IMR-90 (cell line): ENCODE measurements at regions not wholly inside any gene's neighbourhood (a gene's known extent, or its start where the extent isn't known, plus 50 kb on each side); places are given as distances from the start of the nearest gene placed in this dataset.

ENCODE experiments used
- ATAC-seq: fragments of 200-7000 bp; cut with Tn5 transposase; 2 replicates; pipeline ENCODE4 v1.9.1; 2020; ENCODE audit warnings: low read depth, mild to moderate bottlenecking, moderate library complexity
- BruUV-seq: library from RNA; stranded (reverse); fragments of 400-500 nt; replicated peaks from 2 replicates; lab custom pipeline; 2021; lab: Mats Ljungman, UMichigan
- CTCF ChIA-PET: fragments of 300-600 bp; formaldehyde crosslinking; extraction: SDS; loops from one replicate; lab custom pipeline; 2021; ENCODE audit warnings: antibody characterized with exemption; lab: Yijun Ruan, JAX
- POLR2A ChIA-PET: fragments of 300-600 bp; sonication (Branson Sonifier 250); formaldehyde crosslinking; loops from one replicate; lab custom pipeline; 2022; ENCODE audit warnings: antibody characterized with exemption; ENCODE audit not compliant: unreplicated experiment; lab: Charles Lee
- DNase-seq: peaks from one replicate; pipeline ENCODE4 v3.0.0; 2013
- H2AFZ ChIP-seq: replicated peaks from 2 replicates; pipeline ENCODE3; 2013; ENCODE audit warnings: low read length, mild to moderate bottlenecking; ENCODE audit not compliant: poor library complexity
- H2AK5ac ChIP-seq: 2 replicates; pipeline ENCODE4 v1.6.1; 2013; ENCODE audit warnings: low read depth, low read length, inconsistent platforms
- H2AK9ac ChIP-seq: replicated peaks from 2 replicates; pipeline ENCODE3; 2013; ENCODE audit warnings: mild to moderate bottlenecking, low read depth, low read length, moderate library complexity; ENCODE audit not compliant: poor library complexity
- H2BK120ac ChIP-seq: 2 replicates; pipeline ENCODE4 v1.6.1; 2013; ENCODE audit warnings: low read depth, low read length, inconsistent platforms
- H2BK15ac ChIP-seq: 3 replicates; pipeline ENCODE4 v1.6.1; 2013; ENCODE audit warnings: low read depth, low read length, inconsistent platforms
- H2BK20ac ChIP-seq: 2 replicates; pipeline ENCODE4 v1.6.1; 2013; ENCODE audit warnings: low read depth, mild to moderate bottlenecking, inconsistent platforms, low read length, moderate library complexity
- H2BK5ac ChIP-seq: 2 replicates; pipeline ENCODE4 v1.6.1; 2013; ENCODE audit warnings: mild to moderate bottlenecking, low read depth, low read length, inconsistent platforms; ENCODE audit not compliant: poor library complexity, severe bottlenecking
- H3K14ac ChIP-seq: replicated peaks from 2 replicates; pipeline ENCODE4 v1.6.1; 2013; ENCODE audit warnings: low read depth, low read length, inconsistent platforms
- H3K18ac ChIP-seq: 2 replicates; pipeline ENCODE4 v1.6.1; 2013; ENCODE audit warnings: low read depth, low read length, control low read depth
- H3K23ac ChIP-seq: 2 replicates; pipeline ENCODE4 v1.6.1; 2013; ENCODE audit warnings: low read depth, low read length, inconsistent platforms
- H3K27ac ChIP-seq: 2 replicates; pipeline ENCODE4 v1.5.1; 2013; ENCODE audit warnings: mild to moderate bottlenecking, control low read depth, low read length; ENCODE audit not compliant: insufficient read depth
- H3K27me3 ChIP-seq: 2 replicates; pipeline ENCODE4 v1.6.1; 2013; ENCODE audit warnings: low read length; ENCODE audit not compliant: control insufficient read depth, insufficient read depth
- H3K36me3 ChIP-seq: 2 replicates; pipeline ENCODE4 v1.6.1; 2013; ENCODE audit warnings: low read length, mixed read lengths; ENCODE audit not compliant: control insufficient read depth, insufficient read depth
- H3K4ac ChIP-seq: 2 replicates; pipeline ENCODE4 v1.6.1; 2013; ENCODE audit warnings: low read depth, low read length, inconsistent platforms
- H3K4me1 ChIP-seq: 2 replicates; pipeline ENCODE4 v1.6.1; 2013; ENCODE audit warnings: low read length, mixed read lengths; ENCODE audit not compliant: control insufficient read depth, insufficient read depth
- H3K4me2 ChIP-seq: 2 replicates; pipeline ENCODE4 v1.6.1; 2013; ENCODE audit warnings: low read depth, mild to moderate bottlenecking, control low read depth, low read length, moderate library complexity
- H3K4me3 ChIP-seq: 2 replicates; pipeline ENCODE4 v1.5.1; 2013; ENCODE audit warnings: low read depth, mild to moderate bottlenecking, control low read depth, low read length, moderate library complexity; ENCODE audit not compliant: insufficient read depth
- H3K56ac ChIP-seq: 2 replicates; pipeline ENCODE4 v1.6.1; 2013; ENCODE audit warnings: low read length, inconsistent platforms; ENCODE audit not compliant: insufficient read depth; ENCODE audit errors: extremely low read depth
- H3K79me1 ChIP-seq, 2 experiments: 2 replicates each; pipeline ENCODE4 v1.6.1; 2013; ENCODE audit warnings: low read length in 2 of 2, inconsistent platforms in 1 of 2, low read depth in 1 of 2
- H3K9ac ChIP-seq: 2 replicates; pipeline ENCODE4 v1.6.1; 2013; ENCODE audit warnings: low read depth, low read length, control low read depth
- H3K9me1 ChIP-seq: 2 replicates; pipeline ENCODE4 v1.6.1; 2013; ENCODE audit warnings: low read length, inconsistent platforms; ENCODE audit not compliant: insufficient read depth
- H3K9me3 ChIP-seq: 2 replicates; pipeline ENCODE4 v1.6.1; 2013; ENCODE audit warnings: low read length; ENCODE audit not compliant: control insufficient read depth, insufficient read depth
- H4K20me1 ChIP-seq: 2 replicates; pipeline ENCODE4 v1.6.1; 2013; ENCODE audit warnings: low read length, inconsistent platforms; ENCODE audit not compliant: insufficient read depth
- H4K5ac ChIP-seq: 2 replicates; pipeline ENCODE4 v1.6.1; 2013; ENCODE audit warnings: mild to moderate bottlenecking, low read depth, low read length, control low read depth
- H4K8ac ChIP-seq, 2 experiments: 2 replicates each; pipeline ENCODE4 v1.6.1; 2013; ENCODE audit warnings: low read depth in 2 of 2, low read length in 2 of 2, control low read depth in 1 of 2, inconsistent platforms in 1 of 2
- H4K91ac ChIP-seq: 2 replicates; pipeline ENCODE4 v1.6.1; 2013; ENCODE audit warnings: low read depth, low read length, inconsistent platforms; ENCODE audit not compliant: insufficient read depth
- CEBPB ChIP-seq: IDR thresholded peaks from 2 replicates; pipeline ENCODE4 v1.6.1; 2012; ENCODE audit warnings: low read depth, low read length, improper control_type of control experiment
- CHD1 ChIP-seq: IDR thresholded peaks from 2 replicates; pipeline ENCODE4 v1.6.1; 2012; ENCODE audit warnings: low read depth, low read length, improper control_type of control experiment
- MAFK ChIP-seq: IDR thresholded peaks from 2 replicates; pipeline ENCODE4 v1.6.1; 2012; ENCODE audit warnings: low read depth, low read length, improper control_type of control experiment
- MAZ ChIP-seq: IDR thresholded peaks from 2 replicates; pipeline ENCODE4 v1.6.1; 2012; ENCODE audit warnings: low read depth, mild to moderate bottlenecking, low read length, improper control_type of control experiment, moderate library complexity, borderline replicate concordance
- NFE2L2 ChIP-seq: fragments of 150-350 bp; IDR thresholded peaks from 2 replicates; pipeline ENCODE4 v1.6.1; 2016; ENCODE audit warnings: low read depth, mild to moderate bottlenecking, low read length
- RCOR1 ChIP-seq: IDR thresholded peaks from 2 replicates; pipeline ENCODE4 v1.6.1; 2012; ENCODE audit warnings: mild to moderate bottlenecking, low read length, improper control_type of control experiment; ENCODE audit not compliant: insufficient replicate concordance
- SMC3 ChIP-seq: fragments of 150-350 bp; IDR thresholded peaks from 2 replicates; pipeline ENCODE4 v1.6.1; 2016; ENCODE audit warnings: low read depth, mild to moderate bottlenecking, antibody characterized with exemption, low read length, moderate library complexity
- WGBS, 2 experiments: methylation state at CpG; one replicate each; pipeline versions ENCODE4 v1.1.5 to v1.1.7; 2013; ENCODE audit warnings: missing lambda C conversion rate in 2 of 2; ENCODE audit not compliant: insufficient read length in 1 of 2; ENCODE audit errors: extremely low coverage in 2 of 2; 5-methylcytosine and 5-hydroxymethylcytosine counted together
- dilution Hi-C: fragments of 300-500 bp; cut with HindIII; formaldehyde crosslinking; loops from one replicate; pipeline ENCODE4 v1.14.3; 2018; ENCODE audit warnings: low sequenced_read_pairs; ENCODE audit not compliant: unreplicated experiment
- in situ Hi-C: fragments of 300-500 bp; cut with MboI; formaldehyde crosslinking; loops from 3 replicates; pipeline ENCODE4 v1.14.3; 2019; ENCODE audit warnings: low sequenced_read_pairs, inconsistent platforms, mixed read lengths
- intact Hi-C: fragments of 100-400 bp; cut with micrococcal nuclease; formaldehyde crosslinking; loops from 2 replicates; pipeline ENCODE4 v1.10.0; 2022
- TF ChIP-seq, protein P1 (sequence below): fragments of 150-350 bp; IDR thresholded peaks from 2 replicates; pipeline ENCODE4 v1.6.1; 2016; ENCODE audit warnings: low read depth, mild to moderate bottlenecking, low read length, moderate library complexity, borderline replicate concordance

DNA sequence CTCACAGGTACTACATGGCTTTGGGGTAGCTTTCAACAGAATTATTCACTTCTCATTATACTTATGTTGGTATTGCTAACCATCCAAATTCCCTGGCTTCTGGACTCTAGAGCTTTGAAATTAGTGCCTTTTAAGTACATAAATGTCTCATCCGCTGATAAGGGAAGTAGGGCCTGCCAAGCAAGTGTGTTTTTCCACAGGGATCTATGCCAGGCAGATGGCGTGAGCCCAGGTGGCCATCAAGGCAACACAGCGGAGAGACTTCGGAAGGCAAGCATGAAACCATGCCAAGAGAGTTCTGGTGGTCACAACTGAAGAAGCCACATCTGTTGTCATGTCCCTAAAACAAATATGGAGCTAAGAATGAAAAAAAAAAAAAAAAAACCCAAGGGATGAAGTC, 503.1 kb upstream of the LCORL start:
- Histone ChIP-seq H3K23ac (no peak overlapping the region), H2BK5ac (no peak overlapping the region), H3K36me3 (no peaks in the 10 kb centered on the region), H3K4me1 (no peaks in the 10 kb centered on the region), H2BK15ac (no peak overlapping the region), H3K14ac (no peak overlapping the region), H4K8ac (no peak overlapping the region), H4K91ac (no peak overlapping the region), H2BK120ac (no peak overlapping the region), H2AK9ac (no peak overlapping the region), H3K9ac (no peak overlapping the region), H3K79me1 (no peaks in the 10 kb centered on the region), H3K18ac (no peak overlapping the region), H3K27ac (no peak overlapping the region), H3K27me3 (no peaks in the 10 kb centered on the region), H4K5ac (no peak overlapping the region), H2BK20ac (no peak overlapping the region), H3K9me3 (peaks cover 8% of the 10 kb centered on the region), H3K56ac (no peak overlapping the region), H3K4ac (no peak overlapping the region), H2AFZ (no peak overlapping the region), H3K4me3 (no peak overlapping the region), H3K9me1 (no peaks in the 10 kb centered on the region), H3K4me2 (no peak overlapping the region), H2AK5ac (no peak overlapping the region), H4K20me1 (no peaks in the 10 kb centered on the region)
- in situ Hi-C loops (no loop called here), dilution Hi-C loops (no loop called here), intact Hi-C loops (no loop called here)
- POLR2A ChIA-PET = no interaction called here
- BruUV-seq = no TSS peak
- ATAC-seq = no peak
- no CpG with 5 or more reads among the region's 4 CpGs for WGBS, 2 experiments
- CTCF ChIA-PET = no interaction called here
- TF ChIP-seq SMC3 = no peak
- TF ChIP-seq MAFK = no peak
- no peak for TF ChIP-seq CHD1
- no peak for TF ChIP-seq CEBPB
- no peak for TF ChIP-seq RCOR1
- no peak for TF ChIP-seq MAZ
- TF ChIP-seq, protein P1, sequence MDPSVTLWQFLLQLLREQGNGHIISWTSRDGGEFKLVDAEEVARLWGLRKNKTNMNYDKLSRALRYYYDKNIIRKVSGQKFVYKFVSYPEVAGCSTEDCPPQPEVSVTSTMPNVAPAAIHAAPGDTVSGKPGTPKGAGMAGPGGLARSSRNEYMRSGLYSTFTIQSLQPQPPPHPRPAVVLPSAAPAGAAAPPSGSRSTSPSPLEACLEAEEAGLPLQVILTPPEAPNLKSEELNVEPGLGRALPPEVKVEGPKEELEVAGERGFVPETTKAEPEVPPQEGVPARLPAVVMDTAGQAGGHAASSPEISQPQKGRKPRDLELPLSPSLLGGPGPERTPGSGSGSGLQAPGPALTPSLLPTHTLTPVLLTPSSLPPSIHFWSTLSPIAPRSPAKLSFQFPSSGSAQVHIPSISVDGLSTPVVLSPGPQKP = no peak
- TF ChIP-seq NFE2L2 = no peak
- DNase-seq = no peak
